GM12891 (cell line): ENCODE measurements at regions not wholly inside any gene's neighbourhood (a gene's known extent, or its start where the extent isn't known, plus 50 kb on each side); places are given as distances from the start of the nearest gene placed in this dataset.

Experiments
- PAX5 ChIP-seq: IDR thresholded peaks from 2 replicates; pipeline ENCODE4 v1.6.1; 2011; ENCODE audit warnings: low read length, moderate library complexity, mild to moderate bottlenecking; ENCODE audit not compliant: insufficient read depth, severe bottlenecking
- POLR2A ChIP-seq: IDR thresholded peaks from 2 replicates; pipeline ENCODE4 v1.6.1; 2011; ENCODE audit warnings: low read depth, low read length, control low read depth
- POLR2AphosphoS5 ChIP-seq: IDR thresholded peaks from 2 replicates; pipeline ENCODE4 v1.6.1; 2011; ENCODE audit warnings: low read depth, low read length, control low read depth
- POU2F2 ChIP-seq: IDR thresholded peaks from 2 replicates; pipeline ENCODE4 v1.6.1; 2011; ENCODE audit warnings: low read depth, mild to moderate bottlenecking, control low read depth, low read length, moderate library complexity
- SPI1 ChIP-seq: IDR thresholded peaks from 2 replicates; pipeline ENCODE4 v1.6.1; 2011; ENCODE audit warnings: low read depth, low read length, control low read depth
- TAF1 ChIP-seq: IDR thresholded peaks from 2 replicates; pipeline ENCODE4 v1.6.1; 2011; ENCODE audit warnings: low read depth, low read length, control low read depth

GRCh38 chr5:122547219-122547618, 227.7 kb upstream of the SNX2 start:
- TF ChIP-seq POLR2A (no peak), TAF1 (no peak), POLR2AphosphoS5 (no peak), PAX5 (no peak), SPI1 (no peak), POU2F2 (no peak)
